GM15510 (cell line): ENCODE measurements at regions not wholly inside any gene's neighbourhood (a gene's known extent, or its start where the extent isn't known, plus 50 kb on each side); places are given as distances from the start of the nearest gene placed in this dataset.

Experiments
- POLR2A ChIP-seq: IDR thresholded peaks from 3 replicates; pipeline ENCODE4 v1.6.1; 2011; ENCODE audit warnings: borderline replicate concordance; ENCODE audit not compliant: insufficient read length; ENCODE audit errors: extremely low read depth

DNA sequence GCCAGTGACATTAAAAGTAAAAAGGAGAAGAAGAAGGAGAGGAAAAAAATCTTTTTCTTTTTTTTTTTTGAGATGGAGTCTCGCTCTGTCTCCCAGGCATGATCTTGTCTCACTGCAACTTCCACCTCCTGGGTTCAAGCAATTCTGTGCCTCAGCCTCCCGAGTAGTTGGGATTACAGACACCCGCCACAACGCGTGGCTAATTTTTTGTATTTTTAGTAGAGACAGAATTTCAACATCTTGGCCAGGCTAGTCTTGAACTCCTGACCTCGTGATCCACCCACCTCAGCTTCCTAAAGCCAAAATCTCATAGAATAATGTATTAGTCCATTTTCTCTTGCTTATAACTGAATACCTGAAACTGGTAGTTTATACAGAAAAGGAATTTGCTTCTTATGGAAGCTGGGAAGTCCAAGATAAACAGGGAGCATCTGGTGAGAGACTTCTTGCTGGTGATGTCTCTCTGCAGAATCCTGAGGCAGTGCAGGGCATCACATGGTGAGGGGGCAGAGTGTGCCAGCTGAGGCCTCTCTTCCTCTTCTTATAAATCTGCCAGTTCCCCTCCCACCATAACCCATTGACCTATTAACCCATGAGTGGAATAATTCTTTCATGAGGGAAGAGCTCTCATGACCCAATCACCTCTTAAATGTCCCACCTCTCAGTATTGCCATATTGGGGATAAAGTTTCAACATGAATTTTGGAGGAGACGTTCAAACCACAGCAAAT, 466.3 kb downstream of the GADD45G start:
- no peak for TF ChIP-seq POLR2A

DNA sequence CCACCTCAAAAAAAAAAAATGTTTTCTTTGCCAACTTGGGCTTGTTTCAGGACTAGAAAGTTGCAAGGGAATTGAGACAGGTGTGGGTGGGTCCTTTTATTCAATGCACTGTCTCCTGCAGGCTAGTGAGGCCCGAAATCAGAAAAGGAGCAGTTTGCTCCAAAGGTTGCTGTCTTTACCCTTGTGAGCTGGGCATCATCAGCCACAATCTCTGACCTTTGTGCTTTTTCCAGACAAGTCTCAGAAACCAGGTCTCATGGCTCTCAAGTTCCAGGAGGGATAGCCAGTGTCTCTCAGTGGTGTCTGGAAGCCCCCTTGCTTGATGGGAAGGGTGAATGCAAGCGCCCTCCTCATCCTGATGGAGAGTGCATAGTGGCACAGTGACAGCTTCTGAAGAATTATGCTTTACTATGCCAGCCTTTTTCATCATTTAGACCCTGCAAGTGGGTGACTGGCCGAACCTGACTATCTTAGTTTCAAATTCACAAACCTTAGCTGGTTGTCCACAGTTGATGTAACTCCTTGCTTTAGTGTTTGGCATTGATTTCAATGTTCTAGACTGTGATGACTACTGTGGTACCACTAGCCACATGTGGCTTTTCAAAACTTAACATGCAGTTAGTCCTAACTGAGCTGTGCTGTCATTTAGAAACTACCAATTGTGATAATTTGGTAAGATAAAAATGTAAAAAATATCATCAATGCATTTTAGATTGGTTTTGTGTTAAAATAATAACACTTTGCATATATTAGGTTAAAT, 468.6 kb downstream of the GADD45G start:
- TF ChIP-seq POLR2A = no peak

DNA sequence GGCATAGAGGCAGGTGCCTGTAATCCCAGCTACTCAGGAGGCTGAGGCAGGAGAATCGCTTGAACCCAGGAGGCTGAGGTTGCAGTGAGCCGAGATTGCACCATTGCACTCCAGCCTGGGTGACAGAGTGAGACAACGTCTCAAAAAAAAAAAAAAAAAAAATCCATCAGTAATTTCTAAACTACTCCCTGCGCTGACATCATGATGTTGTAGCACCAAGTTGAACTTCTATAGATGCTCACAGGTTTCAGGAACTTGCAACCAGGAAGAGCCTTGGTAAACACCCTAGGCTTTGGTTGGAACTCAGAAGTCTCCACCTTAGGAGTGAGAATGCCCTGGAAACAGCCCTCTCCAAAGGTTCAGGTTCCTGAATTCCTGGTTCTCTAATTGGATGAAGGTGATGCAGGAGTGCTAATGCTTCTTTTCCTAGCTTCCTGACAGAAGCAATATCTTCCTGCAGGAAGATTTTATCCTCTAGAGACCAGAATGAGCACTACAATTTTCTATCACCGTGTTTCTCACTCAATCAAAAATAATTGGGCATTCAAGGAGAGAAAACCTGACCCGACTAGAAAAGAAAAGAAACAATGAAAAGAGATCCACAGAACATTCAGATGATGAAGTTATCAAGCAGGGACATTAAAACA, 469.6 kb downstream of the GADD45G start:
- TF ChIP-seq POLR2A = no peak

DNA sequence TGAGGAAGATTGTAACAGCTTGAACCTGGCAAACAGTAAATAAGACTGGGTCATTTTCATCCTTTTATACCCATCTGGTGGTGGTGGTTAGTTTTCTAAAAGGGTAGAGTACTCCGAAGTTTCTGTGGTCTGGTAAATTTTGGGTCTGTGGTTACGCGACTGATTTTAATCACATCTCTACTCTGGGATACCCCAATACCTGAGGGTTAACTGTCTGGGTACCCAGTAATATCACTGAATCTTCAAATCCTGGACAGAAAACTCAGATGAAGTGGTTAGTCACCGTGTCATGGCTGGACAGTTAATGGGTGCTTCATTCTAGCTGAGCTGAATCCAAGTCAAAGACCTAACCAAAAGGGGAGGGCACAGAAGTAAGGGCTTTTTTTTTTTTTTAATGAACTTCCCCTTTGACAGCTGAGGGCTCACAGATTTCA, 474.2 kb downstream of the GADD45G start:
- no peak for TF ChIP-seq POLR2A

DNA sequence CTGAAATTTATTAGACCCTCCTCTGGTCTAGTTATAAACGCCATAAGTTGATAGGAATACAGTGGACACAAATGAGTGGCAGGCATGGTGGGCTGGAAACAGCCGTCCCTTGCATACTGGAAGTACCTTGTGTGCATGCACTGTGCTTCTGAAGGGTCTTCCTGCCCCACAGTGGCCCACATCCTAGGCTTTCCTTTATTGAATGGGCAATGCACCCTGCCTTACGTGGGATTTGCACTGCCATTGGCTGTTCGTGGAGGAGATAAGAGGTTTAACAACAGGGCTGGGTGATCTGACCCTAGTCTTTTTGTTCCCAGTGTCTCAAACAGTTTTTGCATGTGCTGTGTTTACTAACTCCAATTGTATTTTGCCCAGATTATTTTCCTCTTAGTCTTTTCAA, 480.8 kb downstream of the GADD45G start:
- TF ChIP-seq POLR2A = no peak

DNA sequence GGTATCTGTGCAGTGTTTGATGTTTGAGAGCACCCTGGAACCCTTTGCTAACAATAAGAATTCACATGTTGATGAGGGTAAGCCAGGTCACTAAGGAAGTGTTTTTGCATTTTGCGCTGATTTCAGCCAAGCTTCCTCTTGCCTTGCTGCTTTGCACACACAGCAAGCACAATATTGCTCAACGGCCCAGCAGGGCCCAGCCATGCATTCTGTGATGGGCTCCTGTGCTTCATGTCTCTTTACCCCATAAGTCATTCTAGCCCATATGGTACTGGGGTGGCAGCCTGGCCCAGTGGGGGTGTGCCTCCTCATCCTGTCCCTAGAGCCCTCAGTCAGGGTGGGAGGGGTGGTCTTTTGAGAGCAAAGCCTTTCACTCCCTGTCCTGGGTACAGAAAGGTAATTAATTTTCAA, 481.3 kb downstream of the GADD45G start:
- TF ChIP-seq POLR2A = no peak

DNA sequence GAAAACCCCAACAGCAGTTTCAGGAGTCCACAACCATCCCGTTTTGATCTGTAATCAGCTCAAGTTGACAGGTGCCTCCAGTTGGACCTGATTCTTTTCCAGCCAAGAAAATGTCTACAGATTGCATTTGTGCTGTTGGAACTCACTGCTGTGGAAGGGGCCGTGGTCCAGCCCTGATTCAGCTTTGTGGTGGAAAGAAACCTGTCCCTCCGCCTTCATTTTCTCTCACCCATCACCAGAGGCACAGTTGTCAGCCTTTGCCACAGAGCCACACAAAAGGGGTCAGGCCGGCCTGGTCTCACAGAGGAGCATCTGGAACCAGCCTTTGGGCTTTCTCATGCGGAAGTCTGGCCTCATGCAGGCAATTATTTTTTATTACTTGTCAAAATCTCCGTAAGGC, 483.6 kb downstream of the GADD45G start:
- no peak for TF ChIP-seq POLR2A

DNA sequence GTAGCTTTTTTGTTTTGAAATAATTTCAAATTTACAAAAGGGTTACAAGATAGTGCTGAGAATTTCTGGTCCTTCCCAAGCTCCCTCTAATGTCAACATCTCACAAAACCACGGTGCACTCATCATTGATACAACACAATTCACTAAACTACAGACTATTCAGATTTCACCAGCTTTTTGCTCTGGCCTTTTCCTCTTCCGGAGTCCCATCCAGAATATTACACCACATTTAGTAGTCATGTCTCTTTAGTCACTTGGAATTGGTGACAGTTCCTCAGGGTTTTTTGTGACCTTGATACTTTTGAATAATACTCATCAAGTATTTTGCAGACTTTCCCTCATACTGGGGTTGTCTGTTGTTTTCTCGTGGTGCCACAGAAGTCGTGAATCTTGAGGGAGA, 484.0 kb downstream of the GADD45G start:
- TF ChIP-seq POLR2A = no peak

DNA sequence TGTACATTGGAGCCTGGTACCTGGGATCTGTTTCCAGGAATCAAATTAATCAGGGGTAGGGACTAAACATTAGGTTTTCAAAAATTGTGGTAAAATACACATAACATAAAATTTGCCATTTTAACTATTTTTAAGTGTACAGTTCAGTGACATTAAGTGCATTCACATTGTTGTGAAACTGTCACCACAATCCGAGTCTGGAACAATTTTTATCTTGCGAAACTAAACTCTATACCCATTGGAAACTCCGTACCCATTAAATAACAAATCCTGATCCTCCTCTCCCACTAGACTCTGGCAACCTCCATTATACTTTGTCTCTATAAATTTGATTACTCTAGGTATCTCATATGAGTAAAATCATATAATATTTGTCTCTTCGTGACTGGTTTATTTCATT, 486.2 kb downstream of the GADD45G start:
- TF ChIP-seq POLR2A = no peak

DNA sequence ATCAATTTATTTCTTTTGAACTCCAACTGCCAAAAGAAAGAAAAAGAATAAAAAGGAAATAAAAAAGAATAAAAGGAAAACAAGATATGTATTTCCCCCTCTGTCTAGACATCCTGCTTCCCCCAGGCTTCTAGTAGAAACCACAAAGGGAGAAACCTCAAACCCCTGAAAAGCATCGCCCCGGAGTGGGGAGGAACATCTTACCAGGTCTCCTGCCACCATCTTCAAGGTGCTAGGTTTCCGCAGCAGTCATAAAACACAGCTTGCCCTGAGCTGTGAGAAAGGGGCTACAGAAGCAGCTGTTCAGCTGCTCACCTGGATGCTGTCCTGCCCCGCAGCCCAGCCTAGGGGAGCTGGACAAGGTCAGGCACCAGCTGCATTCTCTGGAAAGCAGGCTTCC, 487.7 kb downstream of the GADD45G start:
- TF ChIP-seq POLR2A = no peak

DNA sequence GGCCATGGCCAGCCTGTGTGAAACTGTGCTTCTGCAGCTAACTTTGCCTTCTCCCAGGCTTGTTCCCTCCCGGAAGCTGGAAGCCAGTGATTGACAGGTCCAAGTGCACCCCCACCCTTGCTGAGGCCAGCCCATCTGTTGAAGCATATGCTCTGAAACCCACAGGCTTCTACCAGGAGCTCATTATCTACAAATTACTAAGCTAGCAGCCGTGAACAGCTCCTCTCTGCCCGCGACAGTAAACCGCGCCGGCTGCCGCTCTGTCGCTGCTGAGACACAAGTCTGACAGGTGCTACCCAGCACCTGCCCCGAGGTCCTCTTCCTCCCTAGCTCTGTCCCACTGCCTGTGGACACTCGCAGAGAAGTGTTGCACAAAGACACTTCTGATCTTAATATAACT, 490.9 kb downstream of the GADD45G start:
- TF ChIP-seq POLR2A = no peak

DNA sequence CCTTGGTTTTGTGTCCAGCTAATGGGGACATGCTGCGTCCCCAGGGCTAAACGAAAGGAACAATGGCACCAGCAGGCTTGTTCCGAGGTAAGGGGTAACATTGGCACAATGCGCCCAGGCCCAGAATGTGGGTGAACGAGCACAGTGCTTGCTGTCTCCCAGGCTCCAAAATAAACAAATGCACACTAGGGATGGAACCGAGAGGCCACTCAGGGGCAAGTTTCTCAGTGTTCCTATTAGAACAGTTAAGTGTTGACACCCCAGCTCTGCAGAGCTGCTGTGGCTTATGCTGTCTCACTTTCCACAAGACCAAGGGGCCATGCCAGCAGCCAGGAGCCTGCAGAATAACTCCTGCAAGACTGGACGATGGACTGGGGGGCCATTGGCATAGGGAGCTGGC, 492.4 kb downstream of the GADD45G start:
- TF ChIP-seq POLR2A = no peak

DNA sequence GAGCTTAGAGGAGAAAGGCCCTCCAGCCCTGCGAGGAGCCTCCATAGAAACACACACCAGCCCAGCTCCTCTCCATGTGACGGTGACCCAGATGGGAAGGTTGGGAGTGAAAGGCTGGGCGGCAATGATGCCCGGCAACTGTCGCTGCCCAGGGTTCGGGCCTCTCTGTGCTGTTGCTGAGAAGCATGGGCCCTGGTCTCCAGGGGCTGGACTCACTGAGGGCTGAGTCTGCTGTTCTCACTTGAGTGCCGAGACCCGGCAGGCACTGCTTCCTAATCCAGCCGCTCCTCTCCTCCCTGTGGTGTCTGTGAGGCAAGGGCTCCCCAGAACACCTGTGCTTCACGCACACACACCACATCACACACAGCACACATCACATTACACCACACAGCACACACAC, 493.6 kb downstream of the GADD45G start:
- no peak for TF ChIP-seq POLR2A

DNA sequence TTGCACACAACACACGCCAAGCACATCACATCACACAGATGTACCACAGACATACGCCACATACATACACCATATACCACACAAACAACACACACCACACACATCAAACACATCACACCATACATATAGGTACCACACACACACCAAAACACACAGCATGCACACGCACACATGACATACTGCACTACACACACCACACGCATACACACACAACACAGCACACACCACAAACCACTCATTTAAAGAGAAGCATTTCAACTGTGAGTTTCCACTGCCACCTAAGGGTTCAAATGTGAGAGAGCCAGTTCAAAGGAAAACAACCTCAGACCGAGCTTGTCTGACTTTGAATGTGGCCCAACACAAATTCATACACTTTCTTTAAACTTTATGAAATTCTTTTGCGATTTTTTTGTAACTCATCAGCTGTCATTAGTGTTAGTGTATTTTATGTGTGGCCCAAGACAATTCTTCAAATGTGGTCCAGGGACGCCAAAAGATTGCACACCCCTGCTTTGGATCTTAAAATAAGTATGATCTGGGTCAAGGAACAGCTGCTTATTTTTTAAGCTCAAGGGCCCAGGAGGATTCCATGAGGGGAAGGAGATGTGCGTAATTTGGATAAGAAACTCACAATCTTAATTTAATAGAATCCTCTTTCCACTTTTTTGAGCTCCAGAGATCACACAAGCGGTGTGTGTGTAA, 494.6 kb downstream of the GADD45G start:
- TF ChIP-seq POLR2A = no peak

DNA sequence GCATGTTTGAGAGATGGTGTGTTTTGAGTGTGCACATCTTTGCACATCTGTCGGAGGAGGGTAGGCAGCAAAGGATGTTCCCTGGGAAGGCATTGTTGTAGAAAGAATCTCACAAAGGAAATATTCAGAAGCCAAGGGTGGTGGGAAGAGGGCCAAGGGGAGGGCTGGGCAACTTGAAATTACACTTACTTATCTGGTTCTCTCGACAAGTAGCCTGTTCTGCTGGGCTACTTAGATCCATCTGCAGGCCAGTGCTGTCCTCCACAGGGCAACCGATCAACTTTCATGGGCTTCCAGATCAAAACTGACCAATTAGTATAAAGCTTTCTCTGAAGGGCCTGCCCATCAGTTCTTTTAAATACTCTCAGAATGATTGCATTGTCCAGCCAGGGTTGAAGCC, 495.2 kb downstream of the GADD45G start:
- no peak for TF ChIP-seq POLR2A

DNA sequence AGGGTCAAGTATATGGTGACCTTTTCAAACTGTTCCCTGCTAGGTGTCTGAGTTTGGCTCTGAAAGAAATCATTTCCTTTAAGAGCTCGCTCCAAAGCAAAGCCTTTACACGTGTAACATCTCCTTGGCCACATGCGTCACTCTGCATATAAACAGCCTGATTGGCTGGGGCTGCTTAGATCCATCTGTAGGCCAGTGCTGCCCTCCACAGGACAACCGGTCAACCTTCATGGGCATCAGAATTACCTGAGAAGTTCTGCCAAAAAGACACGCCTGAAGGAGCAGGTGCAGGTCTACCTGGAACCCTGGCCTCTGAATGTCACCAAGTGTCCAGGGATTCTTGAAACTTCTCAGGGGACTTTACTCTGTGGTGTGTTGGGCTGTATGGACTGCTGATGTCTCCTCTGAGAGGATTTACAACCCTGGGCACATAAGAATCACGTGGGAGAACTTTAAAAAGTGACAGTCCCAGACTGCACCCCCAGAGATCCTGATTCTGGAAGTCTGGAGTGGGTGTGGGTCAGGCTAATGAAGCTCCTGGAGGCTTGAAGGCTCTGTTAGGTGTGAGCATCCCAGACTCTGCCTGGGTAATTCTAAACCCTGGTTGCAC, 497.6 kb downstream of the GADD45G start:
- no peak for TF ChIP-seq POLR2A

DNA sequence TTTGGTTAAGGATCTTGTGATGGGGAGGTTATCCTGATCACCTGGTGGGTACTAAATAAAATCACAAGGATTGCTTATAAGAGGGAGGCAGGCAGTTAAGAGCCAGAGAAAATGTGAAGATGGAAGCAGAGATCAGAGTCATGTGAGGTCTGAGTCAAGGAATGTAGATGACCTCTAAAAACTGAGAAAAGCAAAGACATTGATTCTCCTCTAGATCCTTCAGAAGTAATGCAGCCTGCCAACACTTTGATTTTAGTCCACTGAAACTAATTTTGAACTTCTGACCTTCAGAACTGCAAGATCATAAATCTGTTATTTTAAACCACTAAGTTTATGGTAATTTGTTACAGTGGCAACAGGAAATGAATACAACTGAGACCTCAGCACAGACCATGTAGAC, 499.0 kb downstream of the GADD45G start:
- no peak for TF ChIP-seq POLR2A
